Retinal pigment epithelial cell (primary cell): ENCODE measurements at regions not wholly inside any gene's neighbourhood (a gene's known extent, or its start where the extent isn't known, plus 50 kb on each side); places are given as distances from the start of the nearest gene placed in this dataset.
"Not testable (repeated sequence)": the region's sequence is repeated elsewhere in the genome, so short reads cannot be mapped to it uniquely, and the experiment has no call there.

ENCODE experiments used
- DNase-seq: peaks from one replicate; pipeline ENCODE4 v3.0.0-alpha.2; 2010; ENCODE audit warnings: low read depth
- H3K4me3 ChIP-seq: 2 replicates; pipeline ENCODE4 v1.5.1; 2011; ENCODE audit warnings: mild to moderate bottlenecking, low read length, control low read depth, moderate library complexity
- TF ChIP-seq, protein P1 (sequence below): conservative IDR thresholded peaks from 2 replicates; pipeline ENCODE4 v1.5.1; 2011; ENCODE audit warnings: low read depth, low read length, control low read depth, inconsistent platforms

- TF ChIP-seq, protein P1, sequence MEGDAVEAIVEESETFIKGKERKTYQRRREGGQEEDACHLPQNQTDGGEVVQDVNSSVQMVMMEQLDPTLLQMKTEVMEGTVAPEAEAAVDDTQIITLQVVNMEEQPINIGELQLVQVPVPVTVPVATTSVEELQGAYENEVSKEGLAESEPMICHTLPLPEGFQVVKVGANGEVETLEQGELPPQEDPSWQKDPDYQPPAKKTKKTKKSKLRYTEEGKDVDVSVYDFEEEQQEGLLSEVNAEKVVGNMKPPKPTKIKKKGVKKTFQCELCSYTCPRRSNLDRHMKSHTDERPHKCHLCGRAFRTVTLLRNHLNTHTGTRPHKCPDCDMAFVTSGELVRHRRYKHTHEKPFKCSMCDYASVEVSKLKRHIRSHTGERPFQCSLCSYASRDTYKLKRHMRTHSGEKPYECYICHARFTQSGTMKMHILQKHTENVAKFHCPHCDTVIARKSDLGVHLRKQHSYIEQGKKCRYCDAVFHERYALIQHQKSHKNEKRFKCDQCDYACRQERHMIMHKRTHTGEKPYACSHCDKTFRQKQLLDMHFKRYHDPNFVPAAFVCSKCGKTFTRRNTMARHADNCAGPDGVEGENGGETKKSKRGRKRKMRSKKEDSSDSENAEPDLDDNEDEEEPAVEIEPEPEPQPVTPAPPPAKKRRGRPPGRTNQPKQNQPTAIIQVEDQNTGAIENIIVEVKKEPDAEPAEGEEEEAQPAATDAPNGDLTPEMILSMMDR: no peak
- DNase-seq: no peak
Measured at GRCh38 chr15:66994927-66995656, 70.3 kb upstream of the SMAD3 start.

GRCh38 chr15:66996094-66996493, 69.3 kb upstream of the SMAD3 start:
- TF ChIP-seq, protein P1: no peak
- no peak for DNase-seq
- H3K4me3 ChIP-seq: no peak overlapping the region

More at GRCh38 chr15:66994927-66995656, 70.3 kb upstream of the SMAD3 start:
- H3K4me3 ChIP-seq: no peak overlapping the region

- TF ChIP-seq, protein P1: no peak
- no peak overlapping the region for H3K4me3 ChIP-seq
- DNase-seq: peak; percentile 35
Measured at GRCh38 chr15:66997212-66997611, 68.2 kb upstream of the SMAD3 start.

- H3K4me3 ChIP-seq, DNase-seq: not testable (repeated sequence)
Measured at GRCh38 chr15:66998234-66998633, 67.2 kb upstream of the SMAD3 start.

DNA sequence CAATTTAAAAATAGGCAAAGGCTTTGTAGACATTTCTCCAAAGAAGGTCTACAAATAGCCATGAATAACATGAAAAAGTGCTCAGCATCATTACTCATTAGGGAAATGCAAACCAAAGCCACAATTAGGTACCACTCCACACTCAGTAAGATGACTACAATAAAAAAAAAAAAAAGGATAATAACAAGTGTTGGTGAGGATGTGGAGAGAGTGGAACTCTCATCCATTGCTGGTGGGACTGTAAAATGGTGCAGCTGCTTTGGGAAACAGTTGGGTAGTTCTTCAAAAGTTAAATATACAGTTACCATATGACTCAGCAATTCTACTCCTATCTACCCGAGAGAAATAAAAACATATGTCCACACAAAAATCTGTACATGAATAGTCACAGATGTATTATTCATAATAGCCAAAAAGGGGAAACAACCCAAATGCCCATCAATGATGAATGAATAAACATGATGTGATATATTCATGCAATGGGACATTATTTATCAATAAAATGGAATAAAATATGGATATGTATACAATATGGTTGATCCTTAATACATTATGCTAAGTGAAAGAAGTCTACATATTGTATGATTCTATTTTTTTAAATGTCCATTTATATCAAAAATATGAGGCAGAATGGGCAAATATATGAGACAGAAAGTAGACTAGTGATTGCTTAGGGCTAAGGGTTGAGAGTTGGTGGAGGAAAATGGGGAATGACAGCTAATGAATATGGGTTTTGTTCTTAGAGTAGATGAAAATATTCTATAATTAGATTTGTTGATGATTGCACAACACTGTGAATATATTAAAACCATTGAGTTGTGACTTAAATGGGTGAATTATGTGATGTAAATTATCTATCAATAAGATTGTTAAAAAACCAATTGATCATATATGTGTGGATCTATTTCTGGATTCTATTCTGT, 66.1 kb upstream of the SMAD3 start:
- no peak for DNase-seq
- TF ChIP-seq, protein P1: no peak
- H3K4me3 ChIP-seq: no peak overlapping the region

DNA sequence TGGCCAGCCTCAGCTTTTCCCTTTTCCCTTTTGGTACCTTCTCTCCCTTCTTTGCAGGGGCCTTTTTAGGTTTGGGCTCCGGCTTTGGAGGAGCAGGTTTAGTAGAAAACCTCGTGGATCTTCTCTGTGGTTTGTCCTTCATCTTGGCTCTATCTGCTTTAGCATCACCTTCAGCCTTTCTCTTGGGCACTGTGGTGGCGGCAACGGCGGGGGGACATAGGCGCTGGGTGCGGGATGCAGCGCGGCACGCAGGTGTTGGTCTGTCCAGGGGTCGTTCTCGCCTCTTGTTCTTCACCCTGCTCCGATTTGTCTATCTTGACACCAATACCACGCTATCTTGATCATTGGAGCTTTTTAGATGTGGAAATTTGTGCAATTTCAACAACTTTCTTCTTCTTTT, 64.5 kb upstream of the SMAD3 start:
- H3K4me3 ChIP-seq: no peak overlapping the region
- no peak for DNase-seq
- TF ChIP-seq, protein P1: no peak

DNA sequence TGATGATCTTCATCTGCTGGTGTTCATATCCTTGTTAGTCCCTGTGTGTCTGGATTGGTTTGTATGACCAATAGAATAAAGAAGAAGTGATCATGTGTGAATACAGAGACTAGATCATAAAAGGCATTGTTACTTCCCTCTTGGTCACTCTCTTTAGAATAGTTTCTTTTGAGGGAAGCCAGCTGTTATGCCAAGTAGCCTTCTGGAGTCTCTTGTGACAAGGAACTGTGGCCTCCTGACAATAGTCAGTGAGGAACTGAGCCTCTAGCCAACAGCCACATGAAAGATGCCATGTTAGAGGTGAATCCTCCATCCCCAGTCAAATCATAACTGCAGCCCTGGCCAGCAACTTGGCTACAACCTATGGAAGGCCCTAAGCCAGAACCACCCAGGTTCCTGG, 63.0 kb upstream of the SMAD3 start:
- no peak for DNase-seq
- H3K4me3 ChIP-seq: no peak overlapping the region
- TF ChIP-seq, protein P1: no peak
